Stomach (tissue), 4 donors: ENCODE measurements at regions not wholly inside any gene's neighbourhood (a gene's known extent, or its start where the extent isn't known, plus 50 kb on each side); places are given as distances from the start of the nearest gene placed in this dataset.

Experiments
- POLR2A ChIP-seq, 4 donors: fragments of 450-650 bp; IDR thresholded peaks; one replicate each; pipeline ENCODE4 v1.6.1; 2016; ENCODE audit warnings: antibody characterized with exemption in 4 of 4, control low read depth in 2 of 4, mild to moderate bottlenecking in 1 of 4, moderate library complexity in 1 of 4
- TF ChIP-seq, protein P1 (sequence below), 7 experiments: fragments of 450-650 bp in 4 of 7; fragments of 200-600 bp in 3 of 7; sonication (generic) in 3 of 7; IDR thresholded peaks; one replicate each; pipeline ENCODE4 v1.5.1; 2016 to 2019; ENCODE audit warnings: antibody characterized with exemption in 7 of 7, control low read depth in 2 of 7, mild to moderate bottlenecking in 1 of 7

DNA sequence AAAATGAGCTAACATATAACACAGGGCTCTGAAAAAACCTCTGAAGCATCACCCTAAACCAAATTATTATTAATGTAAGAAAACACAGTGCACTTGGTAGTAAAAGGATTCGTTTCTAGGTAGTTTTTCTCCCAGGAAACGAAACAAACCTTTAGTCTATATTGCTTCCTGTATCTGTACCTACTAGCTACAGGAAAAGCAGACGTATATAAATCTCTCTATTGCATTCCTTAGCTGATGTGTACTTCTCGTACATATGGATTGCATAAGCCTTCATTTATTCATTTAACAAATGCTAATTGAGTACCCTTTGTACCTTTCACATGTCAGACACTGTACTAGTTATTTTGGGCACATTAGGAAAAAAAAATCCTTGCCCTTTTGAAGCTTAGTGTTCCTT is 85.0 kb upstream of the RASA1 start:
- TF ChIP-seq, protein P1, sequence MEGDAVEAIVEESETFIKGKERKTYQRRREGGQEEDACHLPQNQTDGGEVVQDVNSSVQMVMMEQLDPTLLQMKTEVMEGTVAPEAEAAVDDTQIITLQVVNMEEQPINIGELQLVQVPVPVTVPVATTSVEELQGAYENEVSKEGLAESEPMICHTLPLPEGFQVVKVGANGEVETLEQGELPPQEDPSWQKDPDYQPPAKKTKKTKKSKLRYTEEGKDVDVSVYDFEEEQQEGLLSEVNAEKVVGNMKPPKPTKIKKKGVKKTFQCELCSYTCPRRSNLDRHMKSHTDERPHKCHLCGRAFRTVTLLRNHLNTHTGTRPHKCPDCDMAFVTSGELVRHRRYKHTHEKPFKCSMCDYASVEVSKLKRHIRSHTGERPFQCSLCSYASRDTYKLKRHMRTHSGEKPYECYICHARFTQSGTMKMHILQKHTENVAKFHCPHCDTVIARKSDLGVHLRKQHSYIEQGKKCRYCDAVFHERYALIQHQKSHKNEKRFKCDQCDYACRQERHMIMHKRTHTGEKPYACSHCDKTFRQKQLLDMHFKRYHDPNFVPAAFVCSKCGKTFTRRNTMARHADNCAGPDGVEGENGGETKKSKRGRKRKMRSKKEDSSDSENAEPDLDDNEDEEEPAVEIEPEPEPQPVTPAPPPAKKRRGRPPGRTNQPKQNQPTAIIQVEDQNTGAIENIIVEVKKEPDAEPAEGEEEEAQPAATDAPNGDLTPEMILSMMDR (IDR thresholded peaks at IDR 0.05), result no peak
- no peak for TF ChIP-seq POLR2A (IDR thresholded peaks at IDR 0.05)
